GM18909 (cell line): ENCODE measurements at regions not wholly inside any gene's neighbourhood (a gene's known extent, or its start where the extent isn't known, plus 50 kb on each side); places are given as distances from the start of the nearest gene placed in this dataset.
"Not testable (repeated sequence)": the region's sequence is repeated elsewhere in the genome, so short reads cannot be mapped to it uniquely, and the experiment has no call there.

Experiments used
- ATAC-seq: cut with Tn5 transposase; IDR thresholded peaks from one replicate; pipeline ENCODE4 v1.9.1; 2021; ENCODE audit warnings: mild to moderate bottlenecking; ENCODE audit not compliant: unreplicated experiment, poor library complexity

DNA sequence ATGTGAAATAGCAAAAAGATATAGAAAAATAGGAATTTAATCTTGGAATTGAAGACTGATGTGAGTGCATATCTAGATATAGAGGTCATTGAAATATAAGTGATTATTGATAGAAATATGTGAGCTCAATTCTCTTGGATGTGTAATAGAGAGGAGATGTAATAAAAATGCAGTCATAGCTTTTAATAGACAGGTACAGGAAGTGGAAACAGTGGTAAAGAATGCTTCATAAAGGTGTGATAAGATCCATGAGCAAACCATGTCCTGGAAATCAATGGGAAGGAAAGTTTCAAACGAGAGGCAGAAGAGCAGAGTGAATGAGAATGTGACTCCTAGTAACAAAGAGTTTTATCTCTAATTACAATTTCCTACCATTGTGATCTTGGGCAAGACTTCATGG lies 634.7 kb upstream of the ZNF804A start:
- ATAC-seq: no peak

DNA sequence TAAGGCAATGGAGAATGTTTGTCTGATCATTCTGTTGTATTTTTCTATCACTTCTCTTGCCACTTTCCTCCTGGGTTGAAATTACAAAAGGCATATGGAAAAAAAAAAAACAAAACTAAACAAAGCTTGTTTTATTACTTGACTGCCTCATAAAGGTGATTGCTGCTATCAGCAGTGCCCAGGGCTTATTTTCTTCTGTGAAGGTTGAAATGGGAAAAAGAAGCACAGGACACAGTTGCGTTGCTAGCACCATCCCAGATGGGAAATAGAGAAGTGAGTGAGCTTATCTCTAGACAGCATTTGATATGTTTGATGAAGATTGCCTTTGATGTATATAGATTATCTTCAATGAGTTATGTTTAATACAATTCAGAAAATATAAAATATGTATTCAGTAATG lies 633.8 kb upstream of the ZNF804A start:
- no peak for ATAC-seq

- no peak for ATAC-seq
Observed at GRCh38 chr2:183967756-183968155, 630.6 kb upstream of the ZNF804A start.

DNA sequence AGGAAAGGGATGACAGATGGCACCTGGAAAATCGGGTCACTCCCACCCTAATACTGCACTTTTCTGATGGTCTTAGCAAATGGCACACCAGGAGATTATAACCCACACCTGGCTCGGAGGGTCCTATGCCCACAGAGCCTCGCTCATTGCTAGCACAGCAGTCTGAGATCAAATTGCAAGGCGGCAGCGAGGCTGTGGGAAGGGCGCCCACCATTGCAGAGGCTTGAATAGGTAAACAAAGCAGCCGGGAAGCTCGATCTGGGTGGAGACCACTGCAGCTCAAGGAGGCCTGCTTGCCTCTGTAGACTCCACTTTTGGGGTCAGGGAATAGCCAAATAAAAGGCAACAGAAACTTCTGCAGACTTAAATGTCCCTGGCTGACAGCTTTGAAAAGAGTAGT lies 622.7 kb upstream of the ZNF804A start:
- not testable (repeated sequence) for ATAC-seq

GRCh38 chr2:183984871-183985270 lies 613.5 kb upstream of the ZNF804A start:
- ATAC-seq: no peak

GRCh38 chr2:183991968-183992367 lies 606.4 kb upstream of the ZNF804A start:
- ATAC-seq: no peak

DNA sequence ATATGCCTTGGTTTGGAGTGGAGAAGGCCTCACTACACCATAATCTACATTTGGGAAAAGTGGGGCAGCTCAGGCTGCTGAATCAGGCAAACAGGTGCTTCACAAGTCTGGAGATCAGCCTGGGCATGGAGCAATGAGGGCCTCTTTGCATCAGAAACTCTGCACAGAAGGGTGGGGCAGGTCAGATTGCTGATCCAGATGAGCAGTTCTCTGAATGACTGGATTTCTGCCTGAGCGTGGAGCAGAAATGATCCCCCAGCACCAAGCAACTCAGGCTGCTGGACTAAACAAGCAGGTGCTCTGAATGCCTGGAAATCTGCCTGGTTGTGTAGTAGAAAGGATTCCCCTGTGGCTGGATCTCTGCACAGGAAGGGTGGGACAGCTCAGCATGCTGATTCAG lies 605.3 kb upstream of the ZNF804A start:
- ATAC-seq: peak; percentile 67

- ATAC-seq: no peak
Observed at GRCh38 chr2:183995632-183996031, 602.7 kb upstream of the ZNF804A start.

DNA sequence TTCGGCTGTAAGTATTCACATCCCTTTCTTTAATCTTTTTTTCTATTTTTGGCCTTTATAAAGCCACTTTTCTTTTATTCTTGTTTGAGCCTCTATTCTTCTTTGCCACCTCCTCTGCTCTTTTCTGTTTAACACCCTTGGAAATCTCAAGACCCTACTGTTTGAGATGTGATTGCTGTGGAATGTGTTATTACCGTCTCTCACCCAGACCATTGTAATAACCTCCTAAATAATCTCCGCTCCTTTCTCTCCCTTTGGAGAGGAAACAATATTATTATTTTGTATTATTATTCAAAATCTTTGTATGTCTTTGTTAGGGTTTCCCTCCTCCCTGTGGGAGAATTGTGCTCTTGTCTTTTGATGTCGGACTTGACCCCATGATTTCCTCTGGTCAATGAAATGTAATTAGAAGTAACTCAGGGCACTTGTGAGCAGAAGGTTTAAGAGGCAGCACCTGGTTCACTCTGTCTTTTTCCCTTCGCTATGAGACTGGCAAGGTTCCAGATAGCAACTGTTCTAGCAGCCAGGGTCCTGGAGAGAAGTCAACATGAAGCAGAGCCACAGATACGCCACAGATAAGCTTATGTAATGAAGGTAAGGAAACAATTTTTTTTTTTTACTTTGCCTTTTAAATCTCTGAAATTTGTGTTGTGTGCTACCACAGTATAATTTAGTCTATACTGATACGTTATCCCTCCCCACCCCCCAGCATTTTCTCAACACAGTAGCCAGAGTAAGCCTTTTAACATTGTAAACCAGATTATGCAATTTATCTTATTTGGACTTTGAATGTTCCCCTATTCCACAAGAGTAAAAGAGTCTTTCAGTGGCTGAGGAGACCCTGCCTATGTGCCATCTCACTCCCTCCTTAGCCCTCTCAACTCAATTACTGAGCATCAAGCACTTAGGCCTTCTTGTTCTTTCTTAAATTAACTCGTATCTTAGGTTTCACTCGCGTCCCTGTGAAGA lies 601.2 kb upstream of the ZNF804A start:
- ATAC-seq: no peak

GRCh38 chr2:183998041-183998796 lies 600.1 kb upstream of the ZNF804A start:
- peak; percentile 96 for ATAC-seq

GRCh38 chr2:183998797-183999190 lies 599.5 kb upstream of the ZNF804A start:
- peak; percentile 32 for ATAC-seq

- peak; percentile 93 for ATAC-seq
Observed at GRCh38 chr2:184004289-184004947, 593.9 kb upstream of the ZNF804A start.

GRCh38 chr2:184004948-184005672 lies 593.2 kb upstream of the ZNF804A start:
- ATAC-seq: peak; percentile 53

GRCh38 chr2:184006998-184007397 lies 591.3 kb upstream of the ZNF804A start:
- no peak for ATAC-seq

- ATAC-seq: no peak
Observed at GRCh38 chr2:184026961-184027360, 571.4 kb upstream of the ZNF804A start.

DNA sequence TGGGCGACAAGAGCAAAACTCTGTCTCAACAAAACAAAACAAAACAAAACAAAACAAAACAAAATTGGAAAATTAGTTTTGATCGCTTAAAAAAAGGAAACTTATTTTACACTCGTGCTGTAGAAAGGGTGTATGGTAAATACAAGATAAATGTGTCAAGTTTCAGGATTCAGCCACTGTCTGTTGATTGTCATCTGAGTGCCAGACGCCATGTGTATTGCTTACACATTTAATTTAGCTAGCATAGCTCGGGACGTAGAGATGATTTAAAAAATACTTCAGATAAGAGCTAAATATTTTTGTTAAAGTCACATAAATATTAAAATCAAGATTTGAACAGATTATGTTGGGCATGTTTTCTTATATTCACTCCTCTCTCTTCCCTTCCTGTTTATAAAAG lies 568.1 kb upstream of the ZNF804A start:
- no peak for ATAC-seq

DNA sequence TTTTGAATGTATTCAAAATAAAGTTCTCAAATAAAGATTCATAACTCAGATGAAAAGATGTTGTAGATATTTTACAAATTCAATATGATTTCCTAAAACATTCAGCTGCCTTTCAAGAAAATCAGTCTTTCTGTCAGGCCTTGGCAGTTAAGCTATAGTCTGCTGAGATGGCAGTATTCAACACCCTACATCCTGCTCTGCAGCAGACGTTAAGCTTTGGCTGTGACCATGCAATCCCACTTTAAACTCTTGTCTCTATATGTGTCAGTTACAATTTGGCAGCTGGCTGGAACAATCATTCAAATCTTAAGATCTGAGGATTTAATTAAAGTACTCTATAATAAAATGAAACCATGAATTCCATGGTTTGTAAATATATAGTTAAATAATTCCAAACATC lies 567.3 kb upstream of the ZNF804A start:
- no peak for ATAC-seq

DNA sequence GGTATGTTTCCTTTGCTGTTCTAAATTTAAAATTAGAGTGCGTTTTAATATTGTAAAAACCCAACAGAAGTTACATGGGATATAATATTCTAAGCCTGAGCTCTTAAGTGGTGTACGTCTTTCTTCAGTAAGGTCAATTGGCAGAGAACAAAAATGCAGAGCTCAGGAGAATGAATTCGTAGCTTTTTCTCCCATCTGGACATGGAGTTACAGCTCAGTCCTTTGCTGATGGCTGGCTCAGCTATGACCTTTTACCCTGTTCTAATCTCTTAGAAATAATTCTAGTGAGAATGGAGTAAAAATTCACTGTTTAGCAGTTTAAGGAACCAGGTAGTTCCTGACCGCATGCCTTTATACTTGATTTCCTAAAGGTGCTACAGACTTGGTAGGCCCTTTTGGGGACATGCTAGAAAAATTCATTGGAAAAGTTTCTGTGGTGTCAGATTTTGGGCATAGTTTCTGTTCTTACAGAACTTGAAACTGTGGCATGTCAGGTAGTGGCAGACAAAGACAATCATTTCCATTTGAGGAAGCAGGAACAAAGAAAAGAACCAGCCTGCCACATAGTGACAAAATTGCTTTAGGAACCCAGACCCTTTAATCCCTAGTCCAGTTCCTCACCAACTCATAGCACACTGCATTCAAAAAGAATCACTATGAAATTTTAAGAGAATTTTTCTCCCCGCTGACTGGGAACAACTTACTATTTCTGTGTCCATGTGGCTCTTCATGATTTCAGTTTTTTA lies 566.8 kb upstream of the ZNF804A start:
- ATAC-seq: peak; percentile 56

DNA sequence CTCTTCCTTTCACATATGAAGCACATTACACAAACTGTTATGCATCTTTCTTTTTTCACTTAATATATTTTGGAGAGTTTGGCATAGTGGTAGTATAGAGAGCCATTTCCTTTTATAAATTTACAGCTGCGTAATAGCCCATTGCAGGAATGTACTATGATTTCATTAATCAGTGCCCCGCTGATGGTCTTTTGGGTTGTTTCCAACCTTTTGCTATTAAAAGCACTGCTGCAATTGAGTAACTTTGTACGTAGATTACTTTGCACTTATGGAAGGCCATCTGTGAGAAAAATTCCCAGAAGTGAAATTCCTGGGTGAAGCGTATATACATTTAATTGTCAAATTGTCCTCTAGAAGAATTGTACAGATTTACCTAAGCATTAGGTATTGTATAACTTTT lies 565.3 kb upstream of the ZNF804A start:
- no peak for ATAC-seq

GRCh38 chr2:184037273-184037672 lies 561.1 kb upstream of the ZNF804A start:
- ATAC-seq: no peak
